ENCODE measurements at regions not wholly inside any gene's neighbourhood (a gene's known extent, or its start where the extent isn't known, plus 50 kb on each side); places are given as distances from the start of the nearest gene placed in this dataset.

DNA sequence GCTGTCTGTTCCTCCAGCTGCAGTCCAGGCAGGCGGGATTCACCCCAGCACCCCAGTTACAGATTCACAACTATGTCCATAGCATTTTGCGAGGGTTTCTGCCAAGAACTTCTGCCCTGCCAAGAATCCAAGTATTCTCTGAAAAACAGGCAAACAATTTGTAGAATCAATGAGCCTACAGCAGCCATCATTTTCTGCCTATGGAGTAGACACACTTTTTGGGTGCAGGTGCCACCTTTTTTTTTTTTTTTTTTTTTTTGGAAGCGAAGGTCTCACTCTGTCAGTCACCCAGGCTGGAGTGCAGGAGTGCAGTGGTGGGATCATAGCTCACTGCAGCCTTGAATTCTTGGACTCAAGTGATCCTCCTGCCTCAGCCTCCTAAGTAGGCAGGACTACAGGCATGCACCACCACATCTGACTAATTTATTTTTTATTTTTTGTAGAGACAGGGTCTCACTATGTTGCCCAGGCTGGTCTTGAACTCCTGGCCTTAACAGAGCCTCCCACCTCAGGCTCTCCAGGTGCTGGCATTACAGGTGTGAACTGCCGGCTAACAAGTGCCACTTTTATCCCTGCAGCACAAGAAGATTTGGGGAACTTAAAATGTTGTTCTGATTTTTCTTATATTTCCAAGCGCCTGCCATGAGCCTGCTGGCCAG is 195.1 kb downstream of the SNX19 start:
- peaks cover 12% of the 10 kb centered on the region for H3K27me3 Mint-ChIP-seq
- no peaks in the 10 kb centered on the region for H3K9me3 Mint-ChIP-seq
- no peak overlapping the region for H3K4me3 Mint-ChIP-seq
- no peaks in the 10 kb centered on the region for H3K4me1 Mint-ChIP-seq
- no peak overlapping the region for H3K27ac Mint-ChIP-seq
- H3K36me3 Mint-ChIP-seq: no peaks in the 10 kb centered on the region
- ATAC-seq: no peak

DNA sequence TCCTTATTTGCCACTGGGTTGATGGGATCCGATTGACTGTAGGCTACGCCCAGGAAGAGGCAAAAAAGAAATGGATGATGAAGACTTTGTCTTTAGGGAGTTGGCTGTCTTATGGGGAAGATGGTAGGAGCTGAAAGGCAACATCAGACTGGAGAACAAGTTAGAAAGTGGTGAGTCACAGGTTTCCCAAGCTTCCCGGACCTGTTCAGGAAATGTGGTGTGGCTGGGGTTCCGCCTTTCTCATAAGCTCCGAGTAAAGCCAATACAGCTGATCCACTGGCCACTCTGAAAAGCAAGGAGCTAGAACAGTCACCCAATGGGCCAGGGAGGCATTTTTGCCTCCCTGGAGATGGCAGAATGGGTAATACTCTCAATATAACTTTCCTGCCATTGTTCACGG is 194.5 kb downstream of the SNX19 start:
- Mint-ChIP-seq H3K27me3 (peaks cover 12% of the 10 kb centered on the region), H3K4me1 (no peaks in the 10 kb centered on the region), H3K9me3 (no peaks in the 10 kb centered on the region), H3K36me3 (no peaks in the 10 kb centered on the region), H3K27ac (no peak overlapping the region), H3K4me3 (no peak overlapping the region)
- no peak for ATAC-seq

DNA sequence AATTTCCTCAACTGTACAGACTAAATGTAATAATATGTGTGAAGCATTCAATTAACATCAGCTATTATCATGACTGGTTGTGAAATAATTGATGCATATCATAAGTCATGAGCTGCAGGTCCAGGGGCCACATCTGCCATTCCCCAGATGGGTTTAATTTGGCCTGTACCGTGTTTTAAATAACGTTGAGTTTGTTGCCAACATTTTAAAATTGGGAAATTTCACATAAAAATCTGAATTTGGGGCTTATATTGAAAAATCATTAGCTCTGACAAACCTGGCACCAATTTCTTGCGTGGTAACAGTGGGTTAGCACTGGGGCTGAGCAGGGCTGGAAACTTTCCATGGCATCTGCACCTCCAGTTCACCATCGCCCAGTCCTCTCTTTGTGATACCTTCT is 193.9 kb downstream of the SNX19 start:
- Mint-ChIP-seq H3K27ac (no peak overlapping the region), H3K27me3 (peaks cover 12% of the 10 kb centered on the region), H3K4me3 (no peak overlapping the region), H3K36me3 (no peaks in the 10 kb centered on the region), H3K9me3 (no peaks in the 10 kb centered on the region), H3K4me1 (no peaks in the 10 kb centered on the region)
- ATAC-seq: no peak

DNA sequence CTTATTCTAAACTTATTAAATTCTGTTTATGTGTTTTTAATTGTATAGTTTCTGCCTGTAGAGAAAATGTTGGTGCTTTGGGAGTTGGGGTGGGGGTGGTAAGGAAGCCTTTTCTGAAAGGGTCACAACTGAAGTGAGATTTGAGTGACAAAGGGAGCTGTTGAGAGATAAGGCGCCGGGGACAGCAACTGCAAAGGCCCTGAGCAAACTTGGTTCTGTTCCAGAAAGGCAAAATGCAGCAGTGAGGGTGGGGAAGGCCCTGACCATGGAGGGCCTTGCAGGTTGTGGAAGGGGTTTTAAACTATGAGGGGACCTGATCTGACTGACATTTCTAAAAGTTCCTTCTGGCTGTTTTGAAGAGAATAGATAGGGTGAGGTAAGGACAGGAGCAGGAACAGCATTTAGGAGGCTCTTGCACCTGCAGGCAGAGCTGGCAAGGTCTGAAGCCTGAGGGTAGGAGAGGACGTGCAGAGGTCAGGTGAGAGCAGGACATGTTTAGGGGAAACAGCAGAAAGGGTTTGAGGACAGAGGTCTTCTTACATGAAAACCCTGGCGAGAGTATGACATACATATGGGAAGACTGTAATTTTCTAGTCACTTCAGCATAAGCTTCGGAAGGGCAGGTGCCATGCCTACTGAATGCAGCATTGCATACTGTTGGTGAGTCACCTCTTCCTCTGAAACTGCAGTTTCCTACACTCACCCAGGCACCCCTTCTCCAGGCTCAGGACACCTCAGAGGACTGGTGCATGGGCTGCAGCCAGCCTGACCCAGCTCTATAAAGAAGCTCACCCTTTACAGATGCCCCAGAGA is 190.7 kb downstream of the SNX19 start:
- H3K27me3 Mint-ChIP-seq: peaks cover 12% of the 10 kb centered on the region
- ATAC-seq: peak; percentile 31
- no peaks in the 10 kb centered on the region for H3K36me3 Mint-ChIP-seq
- H3K9me3 Mint-ChIP-seq: peaks cover 9% of the 10 kb centered on the region
- H3K4me3 Mint-ChIP-seq: no peak overlapping the region
- no peaks in the 10 kb centered on the region for H3K4me1 Mint-ChIP-seq
- H3K27ac Mint-ChIP-seq: no peak overlapping the region

DNA sequence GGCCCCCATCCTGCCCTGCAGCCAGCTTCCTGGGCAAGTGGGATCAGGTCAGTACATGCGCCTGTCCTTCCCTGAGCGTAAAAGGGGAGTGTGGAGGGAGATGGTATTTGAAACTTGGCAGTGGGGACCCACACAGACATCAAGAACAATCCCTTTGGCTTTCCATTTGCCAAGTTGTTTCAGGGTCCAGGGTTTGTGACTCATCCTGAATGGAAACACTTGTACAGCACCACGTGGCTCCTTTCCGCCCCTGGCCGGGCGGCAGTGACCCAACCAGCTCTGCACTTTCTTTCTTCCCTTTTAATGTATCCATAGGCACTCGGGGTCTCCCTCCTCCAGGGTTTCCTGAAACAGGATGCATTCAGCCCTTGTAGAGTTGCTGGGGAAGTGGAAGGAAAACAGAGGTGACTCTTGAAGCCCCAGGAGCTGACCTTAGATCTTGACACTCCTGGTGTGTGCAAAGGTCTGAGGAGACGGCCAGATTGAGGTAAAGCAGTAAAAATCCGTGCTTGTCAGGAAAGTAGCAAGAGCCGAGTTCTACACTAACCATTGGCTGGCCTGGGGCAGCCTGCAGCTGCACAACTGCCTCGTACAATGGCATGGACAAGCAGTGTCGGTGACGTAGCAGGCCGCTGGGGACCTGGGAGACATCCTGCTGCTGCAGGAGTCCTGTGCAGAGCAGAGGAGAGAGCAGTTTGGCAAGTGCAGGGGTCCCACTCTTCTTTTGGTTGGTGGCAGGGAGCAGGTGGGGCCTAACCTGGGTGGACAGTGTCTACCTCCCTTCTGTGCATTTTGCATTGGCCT is 189.8 kb downstream of the SNX19 start:
- H3K27ac Mint-ChIP-seq: no peak overlapping the region
- H3K4me3 Mint-ChIP-seq: no peak overlapping the region
- peaks cover 12% of the 10 kb centered on the region for H3K9me3 Mint-ChIP-seq
- H3K27me3 Mint-ChIP-seq: peaks cover 12% of the 10 kb centered on the region
- H3K4me1 Mint-ChIP-seq: no peaks in the 10 kb centered on the region
- H3K36me3 Mint-ChIP-seq: no peaks in the 10 kb centered on the region
- no peak for ATAC-seq

DNA sequence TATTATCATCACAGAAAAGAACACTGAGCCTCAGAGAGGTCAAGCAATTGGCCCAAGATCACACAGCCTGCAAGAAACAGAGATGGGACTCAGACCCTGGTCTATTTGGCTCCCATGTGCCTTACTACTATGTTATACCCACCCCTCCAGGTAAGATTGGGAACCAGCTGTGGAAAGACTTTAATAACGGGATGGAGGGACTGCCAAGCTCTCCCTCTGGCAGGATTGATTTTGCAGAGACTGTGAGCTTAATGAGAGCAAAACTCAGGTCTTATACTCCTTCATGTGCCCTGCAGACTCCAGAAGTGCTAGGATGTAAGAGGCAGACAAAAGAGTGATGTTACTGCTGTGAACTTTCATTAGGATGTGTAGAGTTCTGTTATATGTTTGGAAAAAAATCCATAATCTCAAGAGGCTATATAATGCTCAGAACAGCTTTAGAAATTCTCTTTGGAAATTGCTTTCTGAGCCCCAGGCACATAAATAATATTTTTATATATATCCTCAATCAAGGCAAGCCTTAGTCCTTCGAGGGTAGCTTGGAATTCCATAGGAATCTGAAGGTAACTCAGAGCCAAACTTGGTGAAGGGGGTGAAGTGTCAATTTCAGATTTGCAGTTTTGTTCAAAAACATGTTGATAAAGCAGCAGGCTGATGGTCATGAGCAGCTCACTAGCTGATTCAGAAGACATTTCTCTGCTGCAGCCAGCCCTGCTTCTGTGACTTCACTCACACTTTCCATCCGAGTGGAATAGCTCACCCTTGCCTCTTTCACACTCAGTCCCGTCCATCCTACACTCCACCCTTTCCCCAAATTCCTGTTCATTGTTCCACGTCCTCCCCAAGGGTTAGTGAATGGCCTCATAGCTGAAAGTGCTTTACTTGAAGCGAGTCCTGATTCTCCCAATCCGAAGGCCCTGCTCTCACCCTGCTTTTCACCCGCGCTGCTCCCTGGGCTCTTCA is 188.8 kb downstream of the SNX19 start:
- Mint-ChIP-seq H3K36me3 (no peaks in the 10 kb centered on the region), H3K4me1 (no peaks in the 10 kb centered on the region), H3K4me3 (no peak overlapping the region), H3K27ac (no peak overlapping the region), H3K9me3 (peaks cover 12% of the 10 kb centered on the region), H3K27me3 (peaks cover 12% of the 10 kb centered on the region)
- ATAC-seq: no peak

DNA sequence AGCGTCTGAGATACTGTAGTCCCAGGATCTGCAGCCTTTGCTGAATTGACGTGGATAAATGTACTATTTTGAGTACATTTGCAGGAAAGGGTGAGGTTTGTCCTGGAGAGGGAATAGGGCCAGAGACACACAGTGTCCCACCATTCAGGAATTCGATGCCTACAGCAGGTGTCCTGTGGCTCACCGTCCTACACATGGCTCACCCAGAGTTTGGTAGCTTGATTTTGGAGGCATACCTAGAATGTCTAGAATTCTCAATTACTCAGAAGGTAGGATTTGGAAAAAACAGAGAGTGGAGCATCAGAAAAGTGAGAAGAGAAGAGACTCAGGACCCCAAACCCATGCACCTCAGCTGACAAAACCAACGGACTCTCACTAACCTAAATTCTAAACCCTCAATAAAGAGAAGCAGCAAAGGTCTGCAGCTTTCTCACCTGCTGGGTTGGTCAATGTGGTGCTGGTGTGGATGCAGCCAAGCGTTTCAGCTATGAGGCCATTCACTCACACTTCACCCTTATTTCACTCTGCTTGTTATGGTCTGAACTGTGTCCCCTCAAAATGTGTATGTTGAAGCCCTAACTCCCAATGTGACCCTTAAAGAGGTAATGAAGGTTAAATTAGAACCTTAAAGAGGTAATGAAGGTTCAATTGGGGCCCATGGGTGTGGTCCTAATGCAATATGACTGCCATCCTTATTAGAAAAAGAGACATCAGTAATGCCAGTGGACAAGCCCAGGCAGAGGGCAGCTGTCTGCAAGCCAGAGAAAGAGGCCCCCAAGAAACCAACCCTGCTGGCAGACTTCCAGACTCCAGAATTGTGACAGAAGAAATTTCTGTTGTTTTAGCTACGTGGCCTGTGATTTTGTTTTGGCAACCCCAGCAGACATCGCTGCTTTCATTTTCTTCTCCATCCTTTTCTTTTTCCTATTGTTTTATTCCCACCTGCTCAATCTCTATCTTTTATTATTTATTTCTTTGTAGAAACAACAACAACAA is 187.8 kb downstream of the SNX19 start:
- no peak for ATAC-seq

DNA sequence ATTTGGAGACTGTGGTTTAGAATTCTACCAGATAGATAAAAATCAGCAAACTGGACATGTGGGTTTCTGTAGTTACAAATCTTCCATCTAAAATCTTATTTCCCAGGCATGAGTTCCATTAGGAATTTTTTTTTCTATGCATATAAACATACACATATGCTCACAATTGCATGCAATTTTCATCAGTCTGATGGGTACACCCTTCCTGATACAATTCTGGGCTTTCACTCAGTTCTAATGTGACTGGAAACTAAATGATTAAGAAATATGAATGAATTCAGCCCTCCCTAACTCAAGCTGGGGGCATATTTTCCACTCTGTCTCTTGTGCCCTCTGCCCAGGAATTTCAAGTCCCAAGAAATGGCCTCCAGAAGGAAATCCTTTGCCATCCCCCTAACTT is 187.1 kb downstream of the SNX19 start:
- ATAC-seq: no peak
- H3K27me3 Mint-ChIP-seq: no peaks in the 10 kb centered on the region
- no peaks in the 10 kb centered on the region for H3K4me1 Mint-ChIP-seq
- H3K27ac Mint-ChIP-seq: no peak overlapping the region
- no peak overlapping the region for H3K4me3 Mint-ChIP-seq
- peaks cover 12% of the 10 kb centered on the region for H3K9me3 Mint-ChIP-seq
- no peaks in the 10 kb centered on the region for H3K36me3 Mint-ChIP-seq

More for the DNA sequence above, 187.8 kb downstream of the SNX19 start:
- Mint-ChIP-seq H3K36me3 (no peaks in the 10 kb centered on the region), H3K27ac (no peak overlapping the region), H3K27me3 (peaks cover 6% of the 10 kb centered on the region), H3K4me3 (no peak overlapping the region), H3K9me3 (peaks cover 12% of the 10 kb centered on the region), H3K4me1 (no peaks in the 10 kb centered on the region)

DNA sequence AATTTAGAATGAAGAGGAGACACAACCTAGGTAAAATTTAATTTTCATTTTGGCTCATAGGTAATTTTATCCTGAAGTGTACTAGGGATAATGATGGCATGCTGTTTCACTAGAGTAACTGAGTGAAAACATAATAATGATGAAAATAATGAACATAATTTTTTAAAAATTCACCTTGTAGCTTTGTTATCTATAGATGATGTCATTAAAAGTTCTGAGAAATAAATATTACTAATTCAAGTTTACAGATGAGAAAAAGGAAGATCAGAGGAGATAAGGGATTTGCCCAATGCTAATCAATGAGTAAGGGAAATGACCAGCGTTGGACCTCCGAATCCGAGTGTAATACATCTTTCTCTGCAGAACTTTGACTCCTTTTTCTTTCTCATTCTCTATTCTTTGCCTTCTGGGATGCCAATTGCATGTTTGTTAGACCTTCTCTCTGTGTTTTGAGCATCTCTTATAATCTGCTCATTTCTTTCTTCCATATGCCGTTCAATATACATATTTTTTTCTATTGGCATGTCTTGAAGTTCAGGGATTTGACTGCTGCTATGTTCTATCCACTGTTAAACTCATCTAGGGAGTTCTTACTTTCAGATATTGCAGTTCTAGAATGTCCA is 186.5 kb downstream of the SNX19 start:
- Mint-ChIP-seq H3K9me3 (peaks cover 16% of the 10 kb centered on the region), H3K4me3 (no peak overlapping the region), H3K27me3 (no peaks in the 10 kb centered on the region), H3K4me1 (no peaks in the 10 kb centered on the region), H3K27ac (no peak overlapping the region), H3K36me3 (no peaks in the 10 kb centered on the region)
- no peak for ATAC-seq

DNA sequence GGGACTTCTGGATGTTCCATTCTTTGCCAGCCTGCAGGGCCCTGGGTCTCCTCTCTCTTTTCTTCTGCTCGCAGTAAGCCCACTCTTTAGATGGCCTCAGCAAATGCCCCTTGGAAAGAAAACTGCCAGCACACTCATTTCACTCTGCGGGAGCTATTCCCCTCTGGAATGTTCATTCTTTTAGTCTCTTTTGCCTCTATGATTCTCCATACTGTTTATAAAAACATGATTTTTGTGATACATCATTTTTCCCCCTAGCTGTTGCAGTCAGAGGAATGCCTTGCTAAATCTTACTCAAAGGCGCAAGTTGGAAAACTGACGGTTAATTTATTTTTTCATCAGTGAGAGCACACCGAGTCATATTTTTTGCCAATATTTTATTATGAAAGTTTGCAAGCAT is 184.9 kb downstream of the SNX19 start:
- Mint-ChIP-seq H3K4me3 (no peak overlapping the region), H3K9me3 (peaks cover 21% of the 10 kb centered on the region)

DNA sequence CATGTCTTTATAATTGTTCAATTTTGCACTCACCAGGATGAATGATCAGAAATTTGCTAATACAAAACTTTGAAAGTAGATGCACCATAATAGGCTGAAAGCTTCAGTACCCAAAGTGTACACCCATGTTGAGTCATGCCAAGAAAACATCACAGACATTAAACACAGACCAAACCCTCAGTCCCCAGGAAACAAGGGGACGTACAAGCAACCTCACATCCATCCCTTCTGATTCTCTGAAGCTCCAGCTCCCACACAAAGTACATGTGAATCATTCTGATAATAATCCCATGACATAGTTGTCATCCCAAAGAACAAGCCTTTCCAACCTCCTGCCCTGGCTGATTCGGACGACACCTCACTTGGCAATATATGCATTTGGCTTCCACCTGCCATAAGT is 183.8 kb downstream of the SNX19 start:
- H3K4me1 Mint-ChIP-seq: no peaks in the 10 kb centered on the region
- H3K36me3 Mint-ChIP-seq: no peaks in the 10 kb centered on the region
- no peak for ATAC-seq
- no peak overlapping the region for H3K4me3 Mint-ChIP-seq
- no peak overlapping the region for H3K27ac Mint-ChIP-seq
- H3K9me3 Mint-ChIP-seq: peaks cover 21% of the 10 kb centered on the region
- no peaks in the 10 kb centered on the region for H3K27me3 Mint-ChIP-seq

More for the DNA sequence above, 184.9 kb downstream of the SNX19 start:
- H3K36me3 Mint-ChIP-seq: no peaks in the 10 kb centered on the region
- H3K27ac Mint-ChIP-seq: no peak overlapping the region
- H3K4me1 Mint-ChIP-seq: no peaks in the 10 kb centered on the region
- no peaks in the 10 kb centered on the region for H3K27me3 Mint-ChIP-seq
- no peak for ATAC-seq

DNA sequence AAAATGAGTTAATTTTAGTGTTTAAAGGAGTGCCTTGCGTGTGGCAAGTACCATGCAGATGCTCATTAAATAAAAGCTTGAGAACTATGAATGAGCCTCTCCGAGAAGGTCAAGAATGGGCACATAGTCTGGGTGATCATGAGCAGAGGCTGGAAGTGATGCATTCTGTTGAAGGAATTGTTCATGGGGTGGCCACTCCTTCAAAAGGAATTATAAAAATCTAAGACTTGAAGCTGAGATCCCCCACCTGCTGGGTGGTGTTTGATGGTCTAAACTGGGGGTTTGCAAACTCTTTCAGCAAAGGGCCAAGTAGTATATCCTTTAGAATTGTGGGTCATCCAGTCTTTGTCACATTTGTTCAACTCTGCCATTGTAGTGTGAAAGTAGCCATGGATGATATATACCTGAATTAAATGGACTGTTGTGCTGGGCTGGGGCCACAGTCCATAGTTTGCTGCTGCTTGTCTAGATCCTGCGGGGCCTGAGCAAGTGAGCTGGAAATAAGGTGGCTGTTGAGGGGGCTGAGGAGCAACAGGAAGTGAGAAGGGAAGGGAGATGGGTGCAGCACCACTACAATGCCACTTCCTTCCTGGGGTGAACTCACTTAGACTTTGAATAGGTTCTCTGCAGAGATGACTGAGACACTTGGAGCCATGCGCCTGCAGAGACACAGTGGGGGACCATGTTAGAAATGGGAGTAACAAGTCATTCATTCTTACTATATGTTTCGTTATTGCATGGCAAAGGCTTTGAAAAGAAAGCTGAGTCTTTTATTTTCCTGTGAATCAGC is 179.0 kb downstream of the SNX19 start:
- Mint-ChIP-seq H3K9me3 (peaks cover 25% of the 10 kb centered on the region), H3K4me1 (no peaks in the 10 kb centered on the region), H3K4me3 (no peak overlapping the region), H3K27ac (no peak overlapping the region), H3K27me3 (no peaks in the 10 kb centered on the region), H3K36me3 (peaks cover 4% of the 10 kb centered on the region)
- ATAC-seq: no peak

Measured in stimulated activated memory B cell treated with anti-CD40 and anti-IgM and Interleukin-4, amounts not matched to agents 10 μg/mL and 1 μg/mL and 100 μg/mL, for 72 hours (primary cell).